K562 (cell line): ENCODE measurements at regions not wholly inside any gene's neighbourhood (a gene's known extent, or its start where the extent isn't known, plus 50 kb on each side); places are given as distances from the start of the nearest gene placed in this dataset.
A peak's percentile ranks its signal among the peaks of the same experiment; 100 is the strongest.

Experiments
- ARHGAP35 ChIP-seq: fragments of 450-650 bp; IDR thresholded peaks from 2 replicates; pipeline ENCODE4 v1.6.1; 2018; ENCODE audit not compliant: partially characterized antibody
- ATF7 ChIP-seq: fragments of 450-650 bp; IDR thresholded peaks from 2 replicates; pipeline ENCODE4 v1.7.1; 2014; ENCODE audit warnings: mild to moderate bottlenecking, moderate library complexity
- CBFA2T2 ChIP-seq: fragments of 450-650 bp; conservative IDR thresholded peaks from 2 replicates; pipeline ENCODE4 v1.6.1; 2017; ENCODE audit warnings: mild to moderate bottlenecking
- CBFA2T3 ChIP-seq: fragments of 450-650 bp; IDR thresholded peaks from 2 replicates; pipeline ENCODE4 v1.6.1; 2017
- CCNT2 ChIP-seq: IDR thresholded peaks from 2 replicates; pipeline ENCODE4 v1.6.1; 2011; ENCODE audit warnings: borderline replicate concordance, low read depth, mild to moderate bottlenecking, moderate library complexity, mixed read lengths, low read length; ENCODE audit not compliant: insufficient read length; ENCODE audit errors: extremely low read depth
- KAT7 ChIP-seq: sonication (generic); formaldehyde crosslinking; IDR thresholded peaks from 2 replicates; pipeline ENCODE4 v1.8.0; 2022; ENCODE audit warnings: missing genetic modification reagents, mild to moderate bottlenecking, borderline replicate concordance
- KLF16 ChIP-seq: IDR thresholded peaks from 2 replicates; pipeline ENCODE4 v1.6.1; 2016; ENCODE audit warnings: antibody characterized with exemption
- MED1 ChIP-seq: sonication (generic); formaldehyde crosslinking; IDR thresholded peaks from 2 replicates; pipeline ENCODE4 v1.8.1; 2023; ENCODE audit warnings: missing genetic modification reagents, borderline replicate concordance
- MEIS2 ChIP-seq: fragments of 450-650 bp; IDR thresholded peaks from 2 replicates; pipeline ENCODE4 v1.6.1; 2014; ENCODE audit warnings: mild to moderate bottlenecking; ENCODE audit not compliant: partially characterized antibody
- MTA2 ChIP-seq: fragments of 450-650 bp; IDR thresholded peaks from 2 replicates; pipeline ENCODE4 v1.6.1; 2016; ENCODE audit warnings: low read depth
- NEUROD1 ChIP-seq: fragments of 150-350 bp; IDR thresholded peaks from 2 replicates; pipeline ENCODE4 v1.6.1; 2014; ENCODE audit warnings: borderline replicate concordance, low read length, low read depth; ENCODE audit not compliant: partially characterized antibody
- NFATC3 ChIP-seq: fragments of 450-650 bp; IDR thresholded peaks from 2 replicates; pipeline ENCODE4 v1.6.1; 2017; ENCODE audit warnings: mild to moderate bottlenecking
- NFE2L1 ChIP-seq: fragments of 450-650 bp; IDR thresholded peaks from 2 replicates; pipeline ENCODE4 v1.6.1; 2016; ENCODE audit warnings: missing genetic modification characterization, low read depth, mild to moderate bottlenecking, missing compliant biosample characterization, moderate library complexity, borderline replicate concordance
- NFYB ChIP-seq: IDR thresholded peaks from 2 replicates; pipeline ENCODE4 v1.6.1; 2011; ENCODE audit warnings: mild to moderate bottlenecking, moderate library complexity; ENCODE audit not compliant: insufficient read length; ENCODE audit errors: extremely low read depth
- NRF1 ChIP-seq, 2 experiments: fragments of 450-650 bp; IDR thresholded peaks in 1 of 2; conservative IDR thresholded peaks in 1 of 2; 2 replicates each; pipeline ENCODE4 v1.6.1; 2014; ENCODE audit warnings: mild to moderate bottlenecking in 2 of 2
- SIX5 ChIP-seq, 2 experiments: IDR thresholded peaks; 2 replicates each; pipeline ENCODE4 v1.6.1; 2011; ENCODE audit warnings: low read length in 2 of 2, borderline replicate concordance in 1 of 2, low read depth in 1 of 2, mild to moderate bottlenecking in 1 of 2, moderate library complexity in 1 of 2; ENCODE audit not compliant: insufficient read depth in 1 of 2
- SOX6 ChIP-seq: fragments of 450-650 bp; IDR thresholded peaks from 2 replicates; pipeline ENCODE4 v1.6.1; 2014; ENCODE audit warnings: mild to moderate bottlenecking
- U2AF1 ChIP-seq: fragments of 200-400 bp; formaldehyde crosslinking; optimal IDR thresholded peaks from 2 replicates; pipeline ENCODE3; 2017; ENCODE audit warnings: mild to moderate bottlenecking, low read depth, low read length, moderate library complexity
- ZKSCAN1 ChIP-seq: fragments of 150-350 bp; IDR thresholded peaks from 2 replicates; pipeline ENCODE4 v1.6.1; 2016; ENCODE audit warnings: low read depth, low read length
- ZNF174 ChIP-seq: fragments of 250-450 bp; sonication (Bioruptor Pico); IDR thresholded peaks from 2 replicates; pipeline ENCODE4 v1.4.0; 2020; ENCODE audit warnings: mild to moderate bottlenecking
- ZNF583 ChIP-seq: fragments of 250-450 bp; sonication (Bioruptor Pico); IDR thresholded peaks from 2 replicates; pipeline ENCODE4 v1.4.0; 2020
- ZNF644 ChIP-seq: fragments of 200-800 bp; sonication (Bioruptor generic); IDR thresholded peaks from 2 replicates; pipeline ENCODE4 v1.6.1; 2016; ENCODE audit warnings: low read depth, missing genetic modification characterization, missing compliant biosample characterization
- TF ChIP-seq, protein P1 (sequence below): fragments of 450-650 bp; IDR thresholded peaks from 2 replicates; pipeline ENCODE4 v1.6.1; 2014; ENCODE audit warnings: low read depth, mild to moderate bottlenecking, moderate library complexity, borderline replicate concordance
- TF ChIP-seq, protein P2 (sequence below): fragments of 250-450 bp; sonication (Bioruptor Pico); IDR thresholded peaks from 2 replicates; pipeline ENCODE4 v1.5.1; 2021; ENCODE audit warnings: mild to moderate bottlenecking
- TF ChIP-seq, protein P3 (sequence below): fragments of 450-650 bp; IDR thresholded peaks from 2 replicates; pipeline ENCODE4 v1.6.1; 2017; ENCODE audit warnings: mild to moderate bottlenecking, moderate library complexity

GRCh38 chr3:72320095-72320954 lies 527.9 kb downstream of the SHQ1 start (continued):
- TF ChIP-seq NEUROD1 (no peak), MEIS2 (peak; percentile 77), KAT7 (CRISPR knock-in tag) (no peak), SOX6 (no peak), MTA2 (no peak), ZNF583 (no peak), ZNF644 (tag) (no peak; the same call in 1 of the 2 replicates), ARHGAP35 (no peak), U2AF1 (no peak), CBFA2T3 (peak; percentile 57), NFATC3 (no peak), ATF7 (no peak), NRF1 (conservative IDR thresholded peaks at IDR 0.05 in 1 of 2, IDR thresholded peaks at IDR 0.05 in 1 of 2) (no peak), SIX5 (IDR thresholded peaks at IDR 0.05; ENCODE audit: borderline replicate concordance in 1 of 2, insufficient read depth in 1 of 2, low read depth in 1 of 2, low read length in 2 of 2) (no peak), CBFA2T2 (peak; percentile 42), ZKSCAN1 (no peak), KLF16 (peak; percentile 42; the same call in 1 of the 2 replicates), ZNF174 (CRISPR knock-in tag) (no peak), NFE2L1 (no peak), MED1 (no peak), CCNT2 (no peak), NFYB (no peak)
- TF ChIP-seq, protein P1, sequence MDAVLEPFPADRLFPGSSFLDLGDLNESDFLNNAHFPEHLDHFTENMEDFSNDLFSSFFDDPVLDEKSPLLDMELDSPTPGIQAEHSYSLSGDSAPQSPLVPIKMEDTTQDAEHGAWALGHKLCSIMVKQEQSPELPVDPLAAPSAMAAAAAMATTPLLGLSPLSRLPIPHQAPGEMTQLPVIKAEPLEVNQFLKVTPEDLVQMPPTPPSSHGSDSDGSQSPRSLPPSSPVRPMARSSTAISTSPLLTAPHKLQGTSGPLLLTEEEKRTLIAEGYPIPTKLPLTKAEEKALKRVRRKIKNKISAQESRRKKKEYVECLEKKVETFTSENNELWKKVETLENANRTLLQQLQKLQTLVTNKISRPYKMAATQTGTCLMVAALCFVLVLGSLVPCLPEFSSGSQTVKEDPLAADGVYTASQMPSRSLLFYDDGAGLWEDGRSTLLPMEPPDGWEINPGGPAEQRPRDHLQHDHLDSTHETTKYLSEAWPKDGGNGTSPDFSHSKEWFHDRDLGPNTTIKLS = no peak
- TF ChIP-seq, protein P2, sequence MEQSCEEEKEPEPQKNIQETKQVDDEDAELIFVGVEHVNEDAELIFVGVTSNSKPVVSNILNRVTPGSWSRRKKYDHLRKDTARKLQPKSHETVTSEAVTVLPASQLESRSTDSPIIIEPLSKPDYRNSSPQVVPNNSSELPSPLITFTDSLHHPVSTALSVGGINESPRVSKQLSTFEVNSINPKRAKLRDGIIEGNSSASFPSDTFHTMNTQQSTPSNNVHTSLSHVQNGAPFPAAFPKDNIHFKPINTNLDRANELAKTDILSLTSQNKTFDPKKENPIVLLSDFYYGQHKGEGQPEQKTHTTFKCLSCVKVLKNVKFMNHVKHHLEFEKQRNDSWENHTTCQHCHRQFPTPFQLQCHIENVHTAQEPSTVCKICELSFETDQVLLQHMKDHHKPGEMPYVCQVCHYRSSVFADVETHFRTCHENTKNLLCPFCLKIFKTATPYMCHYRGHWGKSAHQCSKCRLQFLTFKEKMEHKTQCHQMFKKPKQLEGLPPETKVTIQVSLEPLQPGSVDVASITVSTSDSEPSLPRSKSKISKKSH (CRISPR knock-in tag) = no peak
- TF ChIP-seq, protein P3, sequence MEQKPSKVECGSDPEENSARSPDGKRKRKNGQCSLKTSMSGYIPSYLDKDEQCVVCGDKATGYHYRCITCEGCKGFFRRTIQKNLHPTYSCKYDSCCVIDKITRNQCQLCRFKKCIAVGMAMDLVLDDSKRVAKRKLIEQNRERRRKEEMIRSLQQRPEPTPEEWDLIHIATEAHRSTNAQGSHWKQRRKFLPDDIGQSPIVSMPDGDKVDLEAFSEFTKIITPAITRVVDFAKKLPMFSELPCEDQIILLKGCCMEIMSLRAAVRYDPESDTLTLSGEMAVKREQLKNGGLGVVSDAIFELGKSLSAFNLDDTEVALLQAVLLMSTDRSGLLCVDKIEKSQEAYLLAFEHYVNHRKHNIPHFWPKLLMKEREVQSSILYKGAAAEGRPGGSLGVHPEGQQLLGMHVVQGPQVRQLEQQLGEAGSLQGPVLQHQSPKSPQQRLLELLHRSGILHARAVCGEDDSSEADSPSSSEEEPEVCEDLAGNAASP = no peak
